Endodermal cell (in vitro differentiated cells): ENCODE measurements at regions not wholly inside any gene's neighbourhood (a gene's known extent, or its start where the extent isn't known, plus 50 kb on each side); places are given as distances from the start of the nearest gene placed in this dataset.

Experiments
- DNase-seq: peaks from one replicate; pipeline ENCODE4 v3.0.0-alpha.2; 2017
- H3K27ac ChIP-seq: 2 replicates; pipeline ENCODE4 v1.5.1; 2013; ENCODE audit warnings: mild to moderate bottlenecking, low read depth, low read length, moderate library complexity
- H3K27me3 ChIP-seq: 2 replicates; pipeline ENCODE4 v1.6.1; 2013; ENCODE audit warnings: mild to moderate bottlenecking, low read length, moderate library complexity; ENCODE audit not compliant: insufficient read depth, control insufficient read depth, poor library complexity, severe bottlenecking
- H3K36me3 ChIP-seq: 2 replicates; pipeline ENCODE4 v1.7.0; 2013; ENCODE audit warnings: mild to moderate bottlenecking, low read length, moderate library complexity; ENCODE audit not compliant: control insufficient read depth, insufficient read depth
- H3K4me1 ChIP-seq: one replicate; pipeline ENCODE4 v1.7.0; 2013; ENCODE audit warnings: low read length; ENCODE audit not compliant: control insufficient read depth, insufficient read depth
- H3K4me3 ChIP-seq: 2 replicates; pipeline ENCODE4 v1.5.1; 2013; ENCODE audit warnings: mild to moderate bottlenecking, low read length, moderate library complexity
- H3K9ac ChIP-seq: 2 replicates; pipeline ENCODE4 v1.6.1; 2013; ENCODE audit warnings: mild to moderate bottlenecking, low read length, moderate library complexity; ENCODE audit not compliant: poor library complexity, severe bottlenecking; ENCODE audit errors: extremely low read depth
- H3K9me3 ChIP-seq: 2 replicates; pipeline ENCODE4 v1.6.1; 2013; ENCODE audit warnings: mild to moderate bottlenecking, low read length, moderate library complexity; ENCODE audit not compliant: control insufficient read depth
- H3K27ac Mint-ChIP-seq: 2 replicates; pipeline ENCODE4 v1.8.0; 2020; ENCODE audit warnings: mixed read lengths
- H3K27me3 Mint-ChIP-seq: 2 replicates; pipeline ENCODE4 v1.8.0; 2021; ENCODE audit warnings: mild to moderate bottlenecking, mixed read lengths; ENCODE audit not compliant: insufficient read depth
- H3K36me3 Mint-ChIP-seq: 2 replicates; pipeline ENCODE4 v1.8.0; 2020; ENCODE audit warnings: low read depth, mixed read lengths
- H3K4me1 Mint-ChIP-seq: 2 replicates; pipeline ENCODE4 v1.8.0; 2020; ENCODE audit warnings: mixed read lengths
- H3K4me3 Mint-ChIP-seq: 2 replicates; pipeline ENCODE4 v1.8.0; 2020; ENCODE audit warnings: mild to moderate bottlenecking, moderate library complexity, mixed read lengths
- H3K9me3 Mint-ChIP-seq: 2 replicates; pipeline ENCODE4 v1.8.0; 2020; ENCODE audit warnings: mild to moderate bottlenecking, mixed read lengths
- CTCF ChIP-seq: fragments of 200-600 bp; sonication (generic); conservative IDR thresholded peaks from 2 replicates; pipeline ENCODE4 v1.5.0; 2021; ENCODE audit warnings: antibody characterized with exemption, mild to moderate bottlenecking
- WGBS, 2 experiments: methylation state at CpG; one replicate each; pipeline versions ENCODE4 v1.1.5 to v1.1.7; 2013; ENCODE audit warnings: missing lambda C conversion rate in 2 of 2, mixed read lengths in 1 of 2; ENCODE audit not compliant: insufficient coverage in 1 of 2, insufficient read length in 1 of 2; 5-methylcytosine and 5-hydroxymethylcytosine counted together

- peaks cover 11% of the 10 kb centered on the region for H3K9me3 Mint-ChIP-seq
- no peaks in the 10 kb centered on the region for H3K4me1 ChIP-seq
- H3K9me3 ChIP-seq: no peaks in the 10 kb centered on the region
- no peak overlapping the region for H3K9ac ChIP-seq
- no peaks in the 10 kb centered on the region for H3K4me1 Mint-ChIP-seq
- no peak overlapping the region for H3K4me3 Mint-ChIP-seq
- no peaks in the 10 kb centered on the region for H3K27me3 Mint-ChIP-seq
- TF ChIP-seq CTCF: no peak
- no peaks in the 10 kb centered on the region for H3K36me3 ChIP-seq
- no peak overlapping the region for H3K4me3 ChIP-seq
- no peak overlapping the region for H3K27ac Mint-ChIP-seq
- H3K36me3 Mint-ChIP-seq: no peaks in the 10 kb centered on the region
- 70 to 100% methylated on average over 1 to 3 of the region's 3 CpGs for WGBS, 2 experiments
- no peak overlapping the region for H3K27ac ChIP-seq
- no peaks in the 10 kb centered on the region for H3K27me3 ChIP-seq
- no peak for DNase-seq
These were observed 575.2 kb upstream of the TPK1 start for GRCh38 chr7:145411066-145411465.

GRCh38 chr7:145398758-145399157 is 562.9 kb upstream of the TPK1 start:
- Mint-ChIP-seq H3K36me3 (no peaks in the 10 kb centered on the region), H3K27ac (no peak overlapping the region), H3K4me3 (no peak overlapping the region), H3K9me3 (peaks cover 3% of the 10 kb centered on the region), H3K4me1 (peaks cover 3% of the 10 kb centered on the region), H3K27me3 (no peaks in the 10 kb centered on the region)
- DNase-seq: no peak
- no peaks in the 10 kb centered on the region for H3K9me3 ChIP-seq
- H3K4me1 ChIP-seq: no peaks in the 10 kb centered on the region
- TF ChIP-seq CTCF: peak; percentile 28
- H3K27ac ChIP-seq: no peak overlapping the region
- H3K9ac ChIP-seq: no peak overlapping the region
- no peak overlapping the region for H3K4me3 ChIP-seq
- no peaks in the 10 kb centered on the region for H3K36me3 ChIP-seq
- 71% methylated on average over 1 of the region's 1 CpG; no CpG with 5 or more reads in 1 of the 2 experiments for WGBS, 2 experiments
- no peaks in the 10 kb centered on the region for H3K27me3 ChIP-seq

- peaks cover 3% of the 10 kb centered on the region for H3K4me1 Mint-ChIP-seq
- H3K27ac Mint-ChIP-seq: no peak overlapping the region
- TF ChIP-seq CTCF: no peak
- WGBS, 2 experiments: 85% methylated on average over 2 of the region's 2 CpGs; no CpG with 5 or more reads in 1 of the 2 experiments
- no peak overlapping the region for H3K9ac ChIP-seq
- no peak for DNase-seq
- no peak overlapping the region for H3K27ac ChIP-seq
- H3K27me3 Mint-ChIP-seq: no peaks in the 10 kb centered on the region
- H3K36me3 ChIP-seq: no peaks in the 10 kb centered on the region
- no peak overlapping the region for H3K4me3 ChIP-seq
- H3K36me3 Mint-ChIP-seq: no peaks in the 10 kb centered on the region
- H3K9me3 Mint-ChIP-seq: peaks cover 3% of the 10 kb centered on the region
- no peaks in the 10 kb centered on the region for H3K4me1 ChIP-seq
- H3K9me3 ChIP-seq: no peaks in the 10 kb centered on the region
- H3K4me3 Mint-ChIP-seq: no peak overlapping the region
- no peaks in the 10 kb centered on the region for H3K27me3 ChIP-seq
These were observed 558.3 kb upstream of the TPK1 start for GRCh38 chr7:145394126-145394525.
